HG03571 (cell line): ENCODE measurements at regions not wholly inside any gene's neighbourhood (a gene's known extent, or its start where the extent isn't known, plus 50 kb on each side); places are given as distances from the start of the nearest gene placed in this dataset.
"Not testable (repeated sequence)": the region's sequence is repeated elsewhere in the genome, so short reads cannot be mapped to it uniquely, and the experiment has no call there.

Source experiments
- ATAC-seq: cut with Tn5 transposase; IDR thresholded peaks from one replicate; pipeline ENCODE4 v1.9.1; 2021; ENCODE audit not compliant: unreplicated experiment

- no peak for ATAC-seq
Measured at GRCh38 chr10:43921478-43921877, 272.8 kb upstream of the ZNF32 start.

- ATAC-seq = not testable (repeated sequence)
Measured at GRCh38 chr10:43920236-43920758, 271.6 kb upstream of the ZNF32 start.

- no peak for ATAC-seq
Measured at GRCh38 chr10:43913676-43914235, 265.1 kb upstream of the ZNF32 start.

GRCh38 chr10:43912469-43912868, 263.8 kb upstream of the ZNF32 start:
- ATAC-seq = no peak

- ATAC-seq = no peak
Measured at GRCh38 chr10:43906490-43906889, 257.8 kb upstream of the ZNF32 start.

GRCh38 chr10:43905512-43906236, 257.0 kb upstream of the ZNF32 start:
- ATAC-seq = no peak

- ATAC-seq = no peak
Measured at GRCh38 chr10:43904844-43905243, 256.2 kb upstream of the ZNF32 start.

- ATAC-seq = no peak
Measured at GRCh38 chr10:43904301-43904700, 255.6 kb upstream of the ZNF32 start.

- no peak for ATAC-seq
Measured at GRCh38 chr10:43903451-43903850, 254.8 kb upstream of the ZNF32 start.

GRCh38 chr10:43902842-43903241, 254.2 kb upstream of the ZNF32 start:
- ATAC-seq = no peak

- no peak for ATAC-seq
Measured at GRCh38 chr10:43901744-43902504, 253.2 kb upstream of the ZNF32 start.

GRCh38 chr10:43901302-43901701, 252.6 kb upstream of the ZNF32 start:
- no peak for ATAC-seq

GRCh38 chr10:43900571-43900970, 251.9 kb upstream of the ZNF32 start:
- ATAC-seq = no peak

GRCh38 chr10:43899224-43899959, 250.7 kb upstream of the ZNF32 start:
- ATAC-seq = no peak

GRCh38 chr10:43898592-43898991, 249.9 kb upstream of the ZNF32 start:
- ATAC-seq = no peak

GRCh38 chr10:43897765-43898419, 249.2 kb upstream of the ZNF32 start:
- no peak for ATAC-seq

GRCh38 chr10:43892062-43892770, 243.5 kb upstream of the ZNF32 start:
- ATAC-seq = no peak

- ATAC-seq = no peak
Measured at GRCh38 chr10:43891241-43891640, 242.6 kb upstream of the ZNF32 start.

- ATAC-seq = no peak
Measured at GRCh38 chr10:43890124-43890523, 241.4 kb upstream of the ZNF32 start.

- no peak for ATAC-seq
Measured at GRCh38 chr10:43888586-43888985, 239.9 kb upstream of the ZNF32 start.
